Esophagus squamous epithelium (tissue), 4 donors: ENCODE measurements at regions not wholly inside any gene's neighbourhood (a gene's known extent, or its start where the extent isn't known, plus 50 kb on each side); places are given as distances from the start of the nearest gene placed in this dataset.

Source experiments
- POLR2A ChIP-seq, 4 donors: fragments of 450-650 bp; IDR thresholded peaks; one replicate each; pipeline ENCODE4 v1.6.1; 2017; ENCODE audit warnings: antibody characterized with exemption in 4 of 4, mild to moderate bottlenecking in 4 of 4, moderate library complexity in 3 of 4
- TF ChIP-seq, protein P1 (sequence below), 6 experiments: fragments of 450-650 bp in 4 of 6; fragments of 200-600 bp in 2 of 6; sonication (generic) in 2 of 6; IDR thresholded peaks; one replicate each; pipeline ENCODE4 v1.5.1; 2016 to 2019; ENCODE audit warnings: antibody characterized with exemption in 6 of 6, mild to moderate bottlenecking in 4 of 6, moderate library complexity in 4 of 6

DNA sequence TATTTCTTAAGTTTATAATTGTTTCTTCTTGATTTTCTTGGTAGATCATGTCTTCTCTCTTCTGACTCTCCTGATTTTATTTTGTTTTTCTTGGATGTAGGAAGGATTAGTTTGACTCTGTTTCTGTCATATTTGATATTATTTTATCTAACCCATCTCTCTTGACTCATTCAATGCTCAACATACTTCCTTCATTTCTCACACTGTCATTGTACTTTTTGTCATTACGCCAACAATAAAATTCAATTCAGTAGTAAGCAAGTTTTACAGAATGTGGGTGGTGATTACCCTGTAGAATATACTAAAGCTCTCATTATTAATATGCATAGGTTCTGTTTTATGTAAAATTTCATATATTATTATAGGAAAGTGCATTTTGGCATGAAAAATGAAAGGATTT, 1303.0 kb upstream of the AGA start:
- TF ChIP-seq POLR2A (IDR thresholded peaks at IDR 0.05): no peak
- TF ChIP-seq, protein P1, sequence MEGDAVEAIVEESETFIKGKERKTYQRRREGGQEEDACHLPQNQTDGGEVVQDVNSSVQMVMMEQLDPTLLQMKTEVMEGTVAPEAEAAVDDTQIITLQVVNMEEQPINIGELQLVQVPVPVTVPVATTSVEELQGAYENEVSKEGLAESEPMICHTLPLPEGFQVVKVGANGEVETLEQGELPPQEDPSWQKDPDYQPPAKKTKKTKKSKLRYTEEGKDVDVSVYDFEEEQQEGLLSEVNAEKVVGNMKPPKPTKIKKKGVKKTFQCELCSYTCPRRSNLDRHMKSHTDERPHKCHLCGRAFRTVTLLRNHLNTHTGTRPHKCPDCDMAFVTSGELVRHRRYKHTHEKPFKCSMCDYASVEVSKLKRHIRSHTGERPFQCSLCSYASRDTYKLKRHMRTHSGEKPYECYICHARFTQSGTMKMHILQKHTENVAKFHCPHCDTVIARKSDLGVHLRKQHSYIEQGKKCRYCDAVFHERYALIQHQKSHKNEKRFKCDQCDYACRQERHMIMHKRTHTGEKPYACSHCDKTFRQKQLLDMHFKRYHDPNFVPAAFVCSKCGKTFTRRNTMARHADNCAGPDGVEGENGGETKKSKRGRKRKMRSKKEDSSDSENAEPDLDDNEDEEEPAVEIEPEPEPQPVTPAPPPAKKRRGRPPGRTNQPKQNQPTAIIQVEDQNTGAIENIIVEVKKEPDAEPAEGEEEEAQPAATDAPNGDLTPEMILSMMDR (IDR thresholded peaks at IDR 0.05): no peak
